ENCODE measurements at regions not wholly inside any gene's neighbourhood (a gene's known extent, or its start where the extent isn't known, plus 50 kb on each side); places are given as distances from the start of the nearest gene placed in this dataset.

DNA sequence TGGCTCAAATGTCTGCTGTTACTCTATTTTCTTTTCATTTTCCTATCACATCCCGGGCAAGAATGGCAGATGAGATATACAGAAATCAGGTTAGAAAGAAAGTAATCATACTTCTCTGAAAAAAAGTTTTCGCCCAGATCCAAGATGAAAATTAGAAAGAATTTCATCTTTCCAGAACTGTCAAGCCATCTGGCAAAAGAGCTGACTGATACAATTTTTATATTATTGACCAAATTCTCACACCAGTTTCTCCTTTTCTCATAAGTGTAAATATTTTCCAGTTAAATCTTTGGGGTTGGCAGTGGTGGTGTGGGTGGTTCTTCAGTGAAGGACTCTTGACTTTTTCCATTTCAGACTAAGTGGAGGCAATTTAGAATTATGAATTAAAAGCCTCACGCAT lies 371.9 kb downstream of the CD83 start (continued):
- TF ChIP-seq ZNF521 (tag by site-specific recombination; IDR thresholded peaks at IDR 0.05) (no peak), ZNF658 (tag by site-specific recombination; IDR thresholded peaks at IDR 0.05) (no peak), KLF7 (tag by site-specific recombination; IDR thresholded peaks at IDR 0.05; ENCODE audit: borderline replicate concordance) (no peak)

DNA sequence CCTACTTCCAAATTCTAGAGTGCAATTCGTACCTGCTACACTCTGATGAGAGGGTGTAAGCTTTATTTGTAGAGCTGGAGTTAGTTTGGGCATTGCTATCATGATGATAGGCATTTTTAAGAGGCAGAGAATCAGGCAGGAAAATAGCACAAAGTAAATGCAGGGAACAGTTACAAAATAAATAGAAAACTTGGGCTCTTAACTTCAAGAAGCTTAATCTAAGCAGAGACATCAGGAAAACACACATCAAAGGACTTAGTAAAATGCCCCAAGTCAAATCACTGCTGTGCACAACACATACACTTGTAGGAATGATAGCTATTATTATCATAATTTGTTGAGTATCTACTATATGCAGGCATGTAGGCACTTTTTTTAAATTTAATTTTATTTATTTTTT lies 381.2 kb downstream of the CD83 start:
- no peak overlapping the region for H3K27ac ChIP-seq (ENCODE audit: extremely low read depth, low read depth, low read length)
- no peaks in the 10 kb centered on the region for H3K36me3 ChIP-seq (ENCODE audit: control insufficient read depth in 2 of 2, insufficient read depth in 1 of 2, low read length in 2 of 2)
- no peak for TF ChIP-seq ZNF23 (tag by site-specific recombination; IDR thresholded peaks at IDR 0.05; ENCODE audit: borderline replicate concordance)
- no peak for TF ChIP-seq PRDM10 (tag by site-specific recombination; IDR thresholded peaks at IDR 0.05)
- no peak for TF ChIP-seq PRDM1 (tag by site-specific recombination; IDR thresholded peaks at IDR 0.05)
- TF ChIP-seq INSM2 (tag by site-specific recombination; IDR thresholded peaks at IDR 0.05), result no peak
- no peak for TF ChIP-seq ZNF510 (tag by site-specific recombination; IDR thresholded peaks at IDR 0.05; ENCODE audit: insufficient replicate concordance)
- no peak for TF ChIP-seq ZNF146 (tag by site-specific recombination; IDR thresholded peaks at IDR 0.05)
- no peak for TF ChIP-seq ZSCAN18 (tag by site-specific recombination; IDR thresholded peaks at IDR 0.05)
- no peak for TF ChIP-seq ZNF423 (tag by site-specific recombination; IDR thresholded peaks at IDR 0.05)
- no peak for TF ChIP-seq ZNF529 (tag by site-specific recombination; IDR thresholded peaks at IDR 0.05; ENCODE audit: insufficient replicate concordance)
- no peak for TF ChIP-seq ZNF792 (tag by site-specific recombination; IDR thresholded peaks at IDR 0.05)
- TF ChIP-seq PRDM4 (tag by site-specific recombination; IDR thresholded peaks at IDR 0.05), result no peak
- TF ChIP-seq ZNF175 (tag by site-specific recombination; IDR thresholded peaks at IDR 0.05), result no peak
- TF ChIP-seq SALL2 (tag by site-specific recombination; IDR thresholded peaks at IDR 0.05; ENCODE audit: borderline replicate concordance), result no peak
- no peak for TF ChIP-seq ZNF610 (tag by site-specific recombination; IDR thresholded peaks at IDR 0.05; ENCODE audit: borderline replicate concordance)
- TF ChIP-seq ZNF140 (tag by site-specific recombination; IDR thresholded peaks at IDR 0.05), result no peak
- no peak for TF ChIP-seq ZNF585B (tag by site-specific recombination; IDR thresholded peaks at IDR 0.05)
- no peak for TF ChIP-seq ZNF354C (tag by site-specific recombination; IDR thresholded peaks at IDR 0.05; ENCODE audit: borderline replicate concordance, low read depth)
- ChIA-PET POLR2A (no interaction called here), CTCF (interaction anchor here (1.0 kb wide), 1 partner anchor 307 kb away, joined by 3 read pairs; no protein-coding TSS in a partner anchor)
- no peaks in the 10 kb centered on the region for H3K9me3 ChIP-seq (ENCODE audit: control insufficient read depth, insufficient read depth, low read depth, low read length)
- H3K4me1 ChIP-seq (ENCODE audit: control insufficient read depth, insufficient read depth, low read length), result no peaks in the 10 kb centered on the region
- no peak overlapping the region for H3K4me3 ChIP-seq (ENCODE audit: low read depth, low read length)
